ENCODE measurements at regions not wholly inside any gene's neighbourhood (a gene's known extent, or its start where the extent isn't known, plus 50 kb on each side); places are given as distances from the start of the nearest gene placed in this dataset.

GRCh38 chr2:226183033-226183432 lies 616.6 kb downstream of the IRS1 start:
- Histone ChIP-seq H2BK120ac (ENCODE audit: low read depth, low read length) (no peak overlapping the region), H2BK5ac (ENCODE audit: low read depth, low read length, poor library complexity, severe bottlenecking) (no peak overlapping the region), H3K4me2 (ENCODE audit: low read length, poor library complexity, severe bottlenecking) (no peak overlapping the region), H3K27me3 (ENCODE audit: control insufficient read depth in 1 of 2, insufficient read depth in 1 of 2, low read length in 2 of 2) (no peaks in the 10 kb centered on the region), H3K18ac (ENCODE audit: low read depth in 1 of 2, low read length in 2 of 2) (no peak overlapping the region), H3K79me1 (replicated peaks; ENCODE audit: low read length, poor library complexity, severe bottlenecking) (no peaks in the 10 kb centered on the region), H3K4ac (ENCODE audit: low read depth in 1 of 2, low read length in 2 of 2) (no peak overlapping the region), H2AFZ (ENCODE audit: low read depth, low read length) (no peak overlapping the region), H3K9me3 (ENCODE audit: control insufficient read depth, low read length) (peaks cover 38% of the 10 kb centered on the region), H3K36me3 (ENCODE audit: control insufficient read depth in 1 of 2, insufficient read depth in 2 of 2, low read depth in 1 of 2, low read length in 2 of 2) (no peaks in the 10 kb centered on the region), H4K8ac (ENCODE audit: low read length) (no peak overlapping the region), H3K14ac (ENCODE audit: low read length in 2 of 2) (no peak overlapping the region), H3K23ac (ENCODE audit: low read length in 2 of 2) (no peak overlapping the region), H3K27ac (ENCODE audit: low read length, poor library complexity, severe bottlenecking) (no peak overlapping the region), H4K91ac (ENCODE audit: low read length) (no peak overlapping the region), H2BK15ac (ENCODE audit: low read depth, poor library complexity, severe bottlenecking) (no peak overlapping the region), H3K4me3 (ENCODE audit: insufficient read depth in 1 of 2, low read depth in 1 of 2, low read length in 2 of 2) (no peak overlapping the region), H3K4me1 (ENCODE audit: control insufficient read depth, insufficient read depth, low read depth, low read length) (peaks cover 1% of the 10 kb centered on the region), H3K9ac (ENCODE audit: low read length) (no peak overlapping the region), H2BK12ac (ENCODE audit: low read length in 2 of 2) (no peak overlapping the region), H2AK5ac (ENCODE audit: low read length, severe bottlenecking) (no peak overlapping the region)
- WGBS: 79% methylated on average over 2 of the region's 2 CpGs
- DNase-seq: no peak

- no peak overlapping the region for H3K4ac ChIP-seq (ENCODE audit: low read depth in 1 of 2, low read length in 2 of 2)
- H3K9me3 ChIP-seq (ENCODE audit: control insufficient read depth, low read length): peaks cover 50% of the 10 kb centered on the region
- H3K27ac ChIP-seq (ENCODE audit: low read length, poor library complexity, severe bottlenecking): no peak overlapping the region
- no peak overlapping the region for H2BK15ac ChIP-seq (ENCODE audit: low read depth, poor library complexity, severe bottlenecking)
- no peak overlapping the region for H2BK5ac ChIP-seq (ENCODE audit: low read depth, low read length, poor library complexity, severe bottlenecking)
- H3K14ac ChIP-seq (ENCODE audit: low read length in 2 of 2): no peak overlapping the region
- H3K23ac ChIP-seq (ENCODE audit: low read length in 2 of 2): no peak overlapping the region
- H2BK12ac ChIP-seq (ENCODE audit: low read length in 2 of 2): no peak overlapping the region
- H3K4me1 ChIP-seq (ENCODE audit: control insufficient read depth, insufficient read depth, low read depth, low read length): peaks cover 1% of the 10 kb centered on the region
- H3K9ac ChIP-seq (ENCODE audit: low read length): no peak overlapping the region
- no peak overlapping the region for H2AFZ ChIP-seq (ENCODE audit: low read depth, low read length)
- H3K4me3 ChIP-seq (ENCODE audit: insufficient read depth in 1 of 2, low read depth in 1 of 2, low read length in 2 of 2): peak overlapping the region in 1 of 2 experiments; percentile 29
- no peaks in the 10 kb centered on the region for H3K27me3 ChIP-seq (ENCODE audit: control insufficient read depth in 1 of 2, insufficient read depth in 1 of 2, low read length in 2 of 2)
- H3K18ac ChIP-seq (ENCODE audit: low read depth in 1 of 2, low read length in 2 of 2): no peak overlapping the region
- H4K8ac ChIP-seq (ENCODE audit: low read length): no peak overlapping the region
- DNase-seq: no peak
- H2BK120ac ChIP-seq (ENCODE audit: low read depth, low read length): no peak overlapping the region
- H3K4me2 ChIP-seq (ENCODE audit: low read length, poor library complexity, severe bottlenecking): no peak overlapping the region
- no peaks in the 10 kb centered on the region for H3K36me3 ChIP-seq (ENCODE audit: control insufficient read depth in 1 of 2, insufficient read depth in 2 of 2, low read depth in 1 of 2, low read length in 2 of 2)
- H2AK5ac ChIP-seq (ENCODE audit: low read length, severe bottlenecking): no peak overlapping the region
- no peak overlapping the region for H4K91ac ChIP-seq (ENCODE audit: low read length)
- no peaks in the 10 kb centered on the region for H3K79me1 ChIP-seq (replicated peaks; ENCODE audit: low read length, poor library complexity, severe bottlenecking)
These were observed 617.7 kb downstream of the IRS1 start for GRCh38 chr2:226181909-226182308.

- no peaks in the 10 kb centered on the region for H3K36me3 ChIP-seq (ENCODE audit: control insufficient read depth in 1 of 2, insufficient read depth in 2 of 2, low read depth in 1 of 2, low read length in 2 of 2)
- no peak overlapping the region for H2AFZ ChIP-seq (ENCODE audit: low read depth, low read length)
- H2AK5ac ChIP-seq (ENCODE audit: low read length, severe bottlenecking): no peak overlapping the region
- H3K27ac ChIP-seq (ENCODE audit: low read length, poor library complexity, severe bottlenecking): no peak overlapping the region
- H3K4ac ChIP-seq (ENCODE audit: low read depth in 1 of 2, low read length in 2 of 2): no peak overlapping the region
- DNase-seq: no peak
- no peaks in the 10 kb centered on the region for H3K4me1 ChIP-seq (ENCODE audit: control insufficient read depth, insufficient read depth, low read depth, low read length)
- no peak overlapping the region for H3K23ac ChIP-seq (ENCODE audit: low read length in 2 of 2)
- no peak overlapping the region for H3K18ac ChIP-seq (ENCODE audit: low read depth in 1 of 2, low read length in 2 of 2)
- H2BK120ac ChIP-seq (ENCODE audit: low read depth, low read length): no peak overlapping the region
- H3K14ac ChIP-seq (ENCODE audit: low read length in 2 of 2): no peak overlapping the region
- H4K91ac ChIP-seq (ENCODE audit: low read length): no peak overlapping the region
- H3K27me3 ChIP-seq (ENCODE audit: control insufficient read depth in 1 of 2, insufficient read depth in 1 of 2, low read length in 2 of 2): no peaks in the 10 kb centered on the region
- 64% methylated on average over 10 of the region's 11 CpGs for WGBS
- H3K79me1 ChIP-seq (replicated peaks; ENCODE audit: low read length, poor library complexity, severe bottlenecking): no peaks in the 10 kb centered on the region
- no peak overlapping the region for H3K4me3 ChIP-seq (ENCODE audit: insufficient read depth in 1 of 2, low read depth in 1 of 2, low read length in 2 of 2)
- H3K9ac ChIP-seq (ENCODE audit: low read length): no peak overlapping the region
- H4K8ac ChIP-seq (ENCODE audit: low read length): no peak overlapping the region
- H3K4me2 ChIP-seq (ENCODE audit: low read length, poor library complexity, severe bottlenecking): no peak overlapping the region
- no peak overlapping the region for H2BK15ac ChIP-seq (ENCODE audit: low read depth, poor library complexity, severe bottlenecking)
- H2BK12ac ChIP-seq (ENCODE audit: low read length in 2 of 2): peak overlapping the region in 1 of 2 experiments; percentile 18
- peaks cover 63% of the 10 kb centered on the region for H3K9me3 ChIP-seq (ENCODE audit: control insufficient read depth, low read length)
- H2BK5ac ChIP-seq (ENCODE audit: low read depth, low read length, poor library complexity, severe bottlenecking): no peak overlapping the region
These were observed 619.2 kb downstream of the IRS1 start for GRCh38 chr2:226180281-226180884.

GRCh38 chr2:226179010-226179409 lies 620.6 kb downstream of the IRS1 start:
- H3K4me1 ChIP-seq (ENCODE audit: control insufficient read depth, insufficient read depth, low read depth, low read length): no peaks in the 10 kb centered on the region
- no peak overlapping the region for H2BK15ac ChIP-seq (ENCODE audit: low read depth, poor library complexity, severe bottlenecking)
- H2BK120ac ChIP-seq (ENCODE audit: low read depth, low read length): no peak overlapping the region
- H4K8ac ChIP-seq (ENCODE audit: low read length): no peak overlapping the region
- no peak for DNase-seq
- H2AFZ ChIP-seq (ENCODE audit: low read depth, low read length): no peak overlapping the region
- no peak overlapping the region for H4K91ac ChIP-seq (ENCODE audit: low read length)
- no peak overlapping the region for H3K4me3 ChIP-seq (ENCODE audit: insufficient read depth in 1 of 2, low read depth in 1 of 2, low read length in 2 of 2)
- 100% methylated on average over 1 of the region's 1 CpG for WGBS
- no peak overlapping the region for H3K23ac ChIP-seq (ENCODE audit: low read length in 2 of 2)
- no peak overlapping the region for H3K18ac ChIP-seq (ENCODE audit: low read depth in 1 of 2, low read length in 2 of 2)
- H2BK12ac ChIP-seq (ENCODE audit: low read length in 2 of 2): no peak overlapping the region
- no peak overlapping the region for H3K4me2 ChIP-seq (ENCODE audit: low read length, poor library complexity, severe bottlenecking)
- H3K79me1 ChIP-seq (replicated peaks; ENCODE audit: low read length, poor library complexity, severe bottlenecking): no peaks in the 10 kb centered on the region
- H3K27ac ChIP-seq (ENCODE audit: low read length, poor library complexity, severe bottlenecking): no peak overlapping the region
- H3K9ac ChIP-seq (ENCODE audit: low read length): no peak overlapping the region
- no peak overlapping the region for H3K14ac ChIP-seq (ENCODE audit: low read length in 2 of 2)
- no peaks in the 10 kb centered on the region for H3K27me3 ChIP-seq (ENCODE audit: control insufficient read depth in 1 of 2, insufficient read depth in 1 of 2, low read length in 2 of 2)
- H3K36me3 ChIP-seq (ENCODE audit: control insufficient read depth in 1 of 2, insufficient read depth in 2 of 2, low read depth in 1 of 2, low read length in 2 of 2): no peaks in the 10 kb centered on the region
- no peak overlapping the region for H2BK5ac ChIP-seq (ENCODE audit: low read depth, low read length, poor library complexity, severe bottlenecking)
- peaks cover 76% of the 10 kb centered on the region for H3K9me3 ChIP-seq (ENCODE audit: control insufficient read depth, low read length)
- H2AK5ac ChIP-seq (ENCODE audit: low read length, severe bottlenecking): no peak overlapping the region
- no peak overlapping the region for H3K4ac ChIP-seq (ENCODE audit: low read depth in 1 of 2, low read length in 2 of 2)

Data from mesenchymal stem cell (in vitro differentiated cells and primary cell).